ENCODE measurements at regions not wholly inside any gene's neighbourhood (a gene's known extent, or its start where the extent isn't known, plus 50 kb on each side); places are given as distances from the start of the nearest gene placed in this dataset.

GRCh38 chr15:39445931-39446330, 134.9 kb upstream of the THBS1 start:
- CTCF ChIA-PET = no interaction called here
- Histone ChIP-seq H3K4me2 (no peak overlapping the region), H3K4me3 (no peak overlapping the region), H3K4me1 (peaks cover 4% of the 10 kb centered on the region; the same call in 2 of the 3 replicates), H3K9me3 (no peaks in the 10 kb centered on the region), H3K27ac (no peak overlapping the region)
- DNase-seq (ENCODE audit: low read depth in 1 of 2, low spot score in 1 of 2) = no peak
- no peak for ATAC-seq
- no peak for FAIRE-seq
- POLR2A ChIA-PET = no interaction called here
- WGBS (ENCODE audit: missing lambda C conversion rate) = 88% methylated on average over 2 of the region's 2 CpGs
- TF ChIP-seq FOSB (CRISPR knock-in tag; IDR thresholded peaks at IDR 0.05) (no peak), FOXS1 (CRISPR knock-in tag; IDR thresholded peaks at IDR 0.05) (no peak), ELK1 (IDR thresholded peaks at IDR 0.05; ENCODE audit: low read depth, low read length) (no peak), MYC (IDR thresholded peaks at IDR 0.05; ENCODE audit: borderline replicate concordance, low read length) (no peak), RFX5 (IDR thresholded peaks at IDR 0.05) (no peak), RNF2 (IDR thresholded peaks at IDR 0.05; ENCODE audit: borderline replicate concordance, low read depth) (no peak), POLR2A (IDR thresholded peaks at IDR 0.05; ENCODE audit: low read length) (no peak), JUN (IDR thresholded peaks at IDR 0.05) (no peak), TFCP2L1 (CRISPR knock-in tag; IDR thresholded peaks at IDR 0.05) (no peak), EP300 (IDR thresholded peaks at IDR 0.05) (no peak), HES2 (IDR thresholded peaks at IDR 0.05) (no peak)

DNA sequence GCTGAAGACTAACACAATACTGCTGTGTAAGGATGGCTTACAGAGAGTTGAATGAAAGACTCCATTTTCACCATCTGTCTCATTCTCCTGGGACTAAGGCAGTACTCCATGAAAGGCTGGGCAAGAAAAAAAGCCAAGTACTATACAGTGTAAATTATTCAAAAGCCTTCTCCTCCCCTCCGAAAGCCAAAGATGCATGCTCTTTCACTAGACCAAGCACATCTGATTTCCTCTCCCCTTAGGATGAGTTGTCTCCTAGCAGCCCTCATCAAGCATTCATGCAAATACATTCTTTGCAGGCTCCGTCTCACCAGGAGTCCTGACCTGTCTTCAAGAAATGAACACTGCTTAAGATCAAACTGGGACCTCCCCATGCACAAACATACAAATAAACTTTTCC, 133.5 kb upstream of the THBS1 start:
- no peak overlapping the region for H3K4me2 ChIP-seq
- WGBS (ENCODE audit: missing lambda C conversion rate) = 97% methylated on average over 2 of the region's 2 CpGs

DNA sequence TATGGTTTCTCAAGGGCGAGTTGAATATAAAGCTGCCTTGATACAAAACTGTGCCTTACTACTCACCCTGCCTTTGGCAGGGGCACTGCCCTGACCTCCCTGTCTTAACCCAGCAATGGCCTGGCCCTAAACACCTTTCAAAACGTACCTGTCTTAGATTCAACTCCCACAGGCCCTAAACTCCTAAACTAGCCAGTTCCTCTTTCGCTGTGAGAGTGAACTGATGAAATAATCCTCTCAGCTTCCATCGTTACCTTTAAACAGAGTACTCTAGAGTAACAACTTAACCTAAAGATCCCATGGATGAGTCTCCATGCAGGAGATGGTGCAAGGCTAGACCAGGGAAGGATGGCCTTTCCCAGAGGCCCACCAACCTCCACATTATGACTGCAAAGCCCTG, 133.0 kb upstream of the THBS1 start:
- no peak for DNase-seq (ENCODE audit: low read depth in 1 of 2, low spot score in 1 of 2)
- TF ChIP-seq NFE2L2 (conservative IDR thresholded peaks at IDR 0.05; ENCODE audit: low read length) (no peak), FOXS1 (CRISPR knock-in tag; IDR thresholded peaks at IDR 0.05) (no peak), HEYL (CRISPR knock-in tag; IDR thresholded peaks at IDR 0.05) (no peak), MAZ (IDR thresholded peaks at IDR 0.05; ENCODE audit: borderline replicate concordance, low read depth, low read length) (no peak), GATA3 (IDR thresholded peaks at IDR 0.05; ENCODE audit: borderline replicate concordance) (no peak), BHLHE40 (IDR thresholded peaks at IDR 0.05; ENCODE audit: low read depth, low read length) (no peak), RAD21 (conservative IDR thresholded peaks at IDR 0.05 in 1 of 2, IDR thresholded peaks at IDR 0.05 in 1 of 2) (no peak), CBX2 (IDR thresholded peaks at IDR 0.05; ENCODE audit: borderline replicate concordance, low read depth) (no peak), NR3C1 (IDR thresholded peaks at IDR 0.05) (no peak), NPAS2 (CRISPR knock-in tag; IDR thresholded peaks at IDR 0.05; ENCODE audit: borderline replicate concordance) (no peak), FOSL2 (IDR thresholded peaks at IDR 0.05) (no peak), FOSL2 (CRISPR knock-in tag; IDR thresholded peaks at IDR 0.05) (no peak), HMGXB4 (CRISPR knock-in tag; IDR thresholded peaks at IDR 0.05; ENCODE audit: borderline replicate concordance) (no peak), RNF2 (IDR thresholded peaks at IDR 0.05; ENCODE audit: borderline replicate concordance, low read depth) (no peak), ZSCAN20 (CRISPR knock-in tag; IDR thresholded peaks at IDR 0.05) (no peak)
- TF ChIP-seq, protein P1, sequence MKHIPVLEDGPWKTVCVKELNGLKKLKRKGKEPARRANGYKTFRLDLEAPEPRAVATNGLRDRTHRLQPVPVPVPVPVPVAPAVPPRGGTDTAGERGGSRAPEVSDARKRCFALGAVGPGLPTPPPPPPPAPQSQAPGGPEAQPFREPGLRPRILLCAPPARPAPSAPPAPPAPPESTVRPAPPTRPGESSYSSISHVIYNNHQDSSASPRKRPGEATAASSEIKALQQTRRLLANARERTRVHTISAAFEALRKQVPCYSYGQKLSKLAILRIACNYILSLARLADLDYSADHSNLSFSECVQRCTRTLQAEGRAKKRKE (CRISPR knock-in tag; IDR thresholded peaks at IDR 0.05; ENCODE audit: low read depth) = no peak
- ChIA-PET POLR2A (no interaction called here), CTCF (interaction anchor here (1.5 kb wide), 1 partner anchor 276 kb away, joined by 4 read pairs; no protein-coding TSS in a partner anchor)
- no peak overlapping the region for H3K27ac ChIP-seq
- 76% methylated on average over 4 of the region's 4 CpGs for WGBS (ENCODE audit: missing lambda C conversion rate)
- FAIRE-seq = no peak
- H3K4me3 ChIP-seq = no peak overlapping the region
- no peak overlapping the region for H3K4me2 ChIP-seq
- H3K9me3 ChIP-seq = no peaks in the 10 kb centered on the region
- no peak for ATAC-seq
- H3K4me1 ChIP-seq = peaks cover under 1% of the 10 kb centered on the region; the same call in 2 of the 3 replicates

More for the DNA sequence above, 133.5 kb upstream of the THBS1 start:
- FAIRE-seq (no peak), ATAC-seq (no peak), DNase-seq (ENCODE audit: low read depth in 1 of 2, low spot score in 1 of 2) (no peak)
- Histone ChIP-seq H3K4me3 (no peak overlapping the region), H3K4me1 (peaks cover 4% of the 10 kb centered on the region; the same call in 2 of the 3 replicates), H3K27ac (no peak overlapping the region), H3K9me3 (no peaks in the 10 kb centered on the region)
- ChIA-PET POLR2A (no interaction called here), CTCF (no interaction called here)
- TF ChIP-seq, protein P2, sequence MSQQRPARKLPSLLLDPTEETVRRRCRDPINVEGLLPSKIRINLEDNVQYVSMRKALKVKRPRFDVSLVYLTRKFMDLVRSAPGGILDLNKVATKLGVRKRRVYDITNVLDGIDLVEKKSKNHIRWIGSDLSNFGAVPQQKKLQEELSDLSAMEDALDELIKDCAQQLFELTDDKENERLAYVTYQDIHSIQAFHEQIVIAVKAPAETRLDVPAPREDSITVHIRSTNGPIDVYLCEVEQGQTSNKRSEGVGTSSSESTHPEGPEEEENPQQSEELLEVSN (IDR thresholded peaks at IDR 0.05; ENCODE audit: borderline replicate concordance, low read depth) = no peak
- TF ChIP-seq FOSB (CRISPR knock-in tag; IDR thresholded peaks at IDR 0.05) (no peak), RARB (CRISPR knock-in tag; IDR thresholded peaks at IDR 0.05) (no peak), KDM5A (IDR thresholded peaks at IDR 0.05) (no peak), POLR2A (IDR thresholded peaks at IDR 0.05; ENCODE audit: low read length) (no peak)
- TF ChIP-seq, protein P1 (CRISPR knock-in tag; IDR thresholded peaks at IDR 0.05; ENCODE audit: low read depth) = no peak

All from A549 (cell line).